HEK293 (cell line): ENCODE measurements at regions not wholly inside any gene's neighbourhood (a gene's known extent, or its start where the extent isn't known, plus 50 kb on each side); places are given as distances from the start of the nearest gene placed in this dataset.

Source experiments
- CTCF ChIA-PET: fragments of 350-600 bp; formaldehyde crosslinking; extraction: SDS; loops from one replicate; lab custom pipeline; 2021; ENCODE audit warnings: antibody characterized with exemption; lab: Yijun Ruan, JAX
- POLR2A ChIA-PET: fragments of 300-600 bp; formaldehyde crosslinking; extraction: SDS; loops from one replicate; lab custom pipeline; 2020; ENCODE audit warnings: antibody characterized with exemption, inconsistent platforms; lab: Yijun Ruan, JAX
- H3K27ac ChIP-seq: fragments of 200-500 bp; sonication (Bioruptor generic); 2 replicates; pipeline ENCODE4 v1.5.1; 2014; ENCODE audit warnings: low read depth, low read length, control low read depth, inconsistent platforms; ENCODE audit errors: extremely low read depth
- H3K36me3 ChIP-seq, 2 experiments: fragments of 200-500 bp in 1 of 2; sonication (Bioruptor generic) in 1 of 2; 1 replicate in 1 of 2; 2 replicates in 1 of 2; pipeline ENCODE4 v1.5.1; 2014 to 2017; ENCODE audit warnings: inconsistent platforms in 2 of 2, low read length in 2 of 2; ENCODE audit not compliant: control insufficient read depth in 2 of 2, insufficient read depth in 1 of 2
- H3K4me1 ChIP-seq: fragments of 200-500 bp; sonication (Bioruptor generic); 2 replicates; pipeline ENCODE4 v1.5.1; 2014; ENCODE audit warnings: mild to moderate bottlenecking, low read length, inconsistent platforms; ENCODE audit not compliant: control insufficient read depth, insufficient read depth
- H3K4me3 ChIP-seq: 2 replicates; pipeline ENCODE4 v1.5.1; 2011; ENCODE audit warnings: low read depth, mild to moderate bottlenecking, control low read depth, low read length, moderate library complexity
- H3K9me3 ChIP-seq: fragments of 200-500 bp; sonication (Bioruptor generic); 2 replicates; pipeline ENCODE4 v1.5.1; 2014; ENCODE audit warnings: low read depth, low read length, inconsistent platforms; ENCODE audit not compliant: control insufficient read depth, insufficient read depth
- BCL11B ChIP-seq: fragments of 450-650 bp; formaldehyde crosslinking; IDR thresholded peaks from 2 replicates; pipeline ENCODE4 v1.5.1; 2016; ENCODE audit warnings: low read depth, missing biosample characterization, missing genetic modification characterization
- GLIS1 ChIP-seq: fragments of 450-650 bp; formaldehyde crosslinking; IDR thresholded peaks from 2 replicates; pipeline ENCODE4 v1.5.1; 2016; ENCODE audit warnings: missing biosample characterization, missing genetic modification characterization
- HOXC10 ChIP-seq: sonication (generic); formaldehyde crosslinking; IDR thresholded peaks from 2 replicates; pipeline ENCODE4 v1.8.1; 2023; ENCODE audit warnings: mild to moderate bottlenecking, missing genetic modification reagents
- KLF10 ChIP-seq: fragments of 450-650 bp; IDR thresholded peaks from 2 replicates; pipeline ENCODE4 v1.5.1; 2018; ENCODE audit warnings: missing biosample characterization, mild to moderate bottlenecking, missing genetic modification characterization
- KLF9 ChIP-seq: fragments of 450-650 bp; formaldehyde crosslinking; IDR thresholded peaks from 2 replicates; pipeline ENCODE4 v1.5.1; 2016; ENCODE audit warnings: missing biosample characterization, missing genetic modification characterization, low read depth
- SALL2 ChIP-seq: fragments of 450-650 bp; formaldehyde crosslinking; IDR thresholded peaks from 2 replicates; pipeline ENCODE4 v1.5.0; 2017; ENCODE audit warnings: missing biosample characterization, mild to moderate bottlenecking, missing genetic modification characterization, borderline replicate concordance
- WT1 ChIP-seq: fragments of 450-650 bp; formaldehyde crosslinking; IDR thresholded peaks from 2 replicates; pipeline ENCODE4 v1.5.1; 2016; ENCODE audit warnings: missing biosample characterization, missing genetic modification characterization
- ZBTB48 ChIP-seq: fragments of 450-650 bp; formaldehyde crosslinking; IDR thresholded peaks from 2 replicates; pipeline ENCODE4 v1.5.1; 2016; ENCODE audit warnings: missing biosample characterization, missing genetic modification characterization
- ZFHX2 ChIP-seq: fragments of 450-650 bp; formaldehyde crosslinking; conservative IDR thresholded peaks from 2 replicates; pipeline ENCODE4 v1.5.1; 2016; ENCODE audit warnings: missing biosample characterization, missing genetic modification characterization
- ZFP3 ChIP-seq: fragments of 450-650 bp; formaldehyde crosslinking; IDR thresholded peaks from 2 replicates; pipeline ENCODE4 v1.5.1; 2016; ENCODE audit warnings: low read depth, missing biosample characterization, missing genetic modification characterization
- ZIC2 ChIP-seq: fragments of 450-650 bp; formaldehyde crosslinking; IDR thresholded peaks from 2 replicates; pipeline ENCODE4 v1.5.1; 2016; ENCODE audit warnings: missing biosample characterization, missing genetic modification characterization
- ZNF2 ChIP-seq: fragments of 450-650 bp; formaldehyde crosslinking; IDR thresholded peaks from 2 replicates; pipeline ENCODE4 v1.5.1; 2016; ENCODE audit warnings: missing biosample characterization, missing genetic modification characterization
- ZNF239 ChIP-seq: fragments of 450-650 bp; formaldehyde crosslinking; IDR thresholded peaks from 2 replicates; pipeline ENCODE4 v1.5.1; 2016; ENCODE audit warnings: missing biosample characterization, missing genetic modification characterization
- ZNF404 ChIP-seq: fragments of 450-650 bp; formaldehyde crosslinking; IDR thresholded peaks from 2 replicates; pipeline ENCODE4 v1.5.1; 2017; ENCODE audit warnings: missing biosample characterization, missing genetic modification characterization
- ZNF510 ChIP-seq: fragments of 450-650 bp; formaldehyde crosslinking; IDR thresholded peaks from 2 replicates; pipeline ENCODE4 v1.5.1; 2018; ENCODE audit warnings: mild to moderate bottlenecking, missing genetic modification characterization, missing biosample characterization; ENCODE audit not compliant: insufficient replicate concordance
- ZNF558 ChIP-seq: fragments of 450-650 bp; formaldehyde crosslinking; IDR thresholded peaks from 2 replicates; pipeline ENCODE4 v1.5.1; 2016; ENCODE audit warnings: missing biosample characterization, missing genetic modification characterization
- ZNF624 ChIP-seq: fragments of 450-650 bp; formaldehyde crosslinking; IDR thresholded peaks from 2 replicates; pipeline ENCODE4 v1.5.1; 2017; ENCODE audit warnings: missing biosample characterization, missing genetic modification characterization
- ZNF747 ChIP-seq: fragments of 450-650 bp; formaldehyde crosslinking; IDR thresholded peaks from 2 replicates; pipeline ENCODE4 v1.5.1; 2016; ENCODE audit warnings: missing biosample characterization, missing genetic modification characterization
- ZNF768 ChIP-seq: fragments of 450-650 bp; formaldehyde crosslinking; IDR thresholded peaks from 2 replicates; pipeline ENCODE4 v1.5.1; 2018; ENCODE audit warnings: missing biosample characterization, mild to moderate bottlenecking, missing genetic modification characterization
- TF ChIP-seq, protein P1 (sequence below): fragments of 450-650 bp; formaldehyde crosslinking; IDR thresholded peaks from 2 replicates; pipeline ENCODE4 v1.5.1; 2017; ENCODE audit warnings: missing biosample characterization, missing genetic modification characterization
- TF ChIP-seq, protein P2 (sequence below): fragments of 450-650 bp; formaldehyde crosslinking; IDR thresholded peaks from 2 replicates; pipeline ENCODE4 v1.5.1; 2016; ENCODE audit warnings: missing biosample characterization, missing genetic modification characterization

DNA sequence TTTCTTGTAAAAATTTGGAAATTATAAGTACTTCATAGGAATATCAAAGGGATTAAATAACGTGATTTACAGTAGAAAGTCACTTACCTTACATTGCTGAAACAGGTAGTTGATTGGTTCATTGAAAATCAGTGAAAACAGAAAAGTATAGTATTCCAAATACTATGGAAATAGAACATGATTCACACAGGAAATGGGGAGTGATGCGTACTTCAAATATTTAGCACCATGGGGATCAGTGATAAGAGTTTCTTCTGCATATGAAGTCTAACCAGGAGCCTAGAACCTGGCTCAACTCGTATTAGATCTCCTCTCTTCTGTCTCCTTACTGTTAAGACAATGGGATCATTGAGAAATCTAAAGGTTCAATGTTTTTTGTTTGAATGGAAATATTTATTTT is 133.3 kb downstream of the FAM174A start:
- H3K4me3 ChIP-seq: no peak overlapping the region
- H3K27ac ChIP-seq: no peak overlapping the region
- H3K36me3 ChIP-seq: no peaks in the 10 kb centered on the region
- H3K4me1 ChIP-seq: no peaks in the 10 kb centered on the region
- TF ChIP-seq SALL2 (tag by site-specific recombination) (no peak), ZNF768 (tag by site-specific recombination) (no peak), ZNF404 (tag by site-specific recombination) (no peak), WT1 (tag by site-specific recombination) (no peak), ZIC2 (no peak), BCL11B (tag by site-specific recombination) (no peak), GLIS1 (tag by site-specific recombination) (no peak), KLF9 (no peak), ZNF239 (tag by site-specific recombination) (no peak), ZNF510 (no peak), ZBTB48 (tag by site-specific recombination) (no peak), KLF10 (no peak), ZFP3 (tag by site-specific recombination) (no peak), ZNF624 (tag by site-specific recombination) (no peak), ZFHX2 (tag by site-specific recombination) (no peak), ZNF747 (no peak), HOXC10 (CRISPR knock-in tag) (no peak)
- TF ChIP-seq, protein P1, sequence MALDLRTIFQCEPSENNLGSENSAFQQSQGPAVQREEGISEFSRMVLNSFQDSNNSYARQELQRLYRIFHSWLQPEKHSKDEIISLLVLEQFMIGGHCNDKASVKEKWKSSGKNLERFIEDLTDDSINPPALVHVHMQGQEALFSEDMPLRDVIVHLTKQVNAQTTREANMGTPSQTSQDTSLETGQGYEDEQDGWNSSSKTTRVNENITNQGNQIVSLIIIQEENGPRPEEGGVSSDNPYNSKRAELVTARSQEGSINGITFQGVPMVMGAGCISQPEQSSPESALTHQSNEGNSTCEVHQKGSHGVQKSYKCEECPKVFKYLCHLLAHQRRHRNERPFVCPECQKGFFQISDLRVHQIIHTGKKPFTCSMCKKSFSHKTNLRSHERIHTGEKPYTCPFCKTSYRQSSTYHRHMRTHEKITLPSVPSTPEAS (tag by site-specific recombination): no peak
- TF ChIP-seq, all 188 proteins: peak for 0
- CTCF ChIA-PET: interaction anchor here (0.7 kb wide), 1 partner anchor 1758 kb away, joined by 3 read pairs; no protein-coding TSS in a partner anchor
- POLR2A ChIA-PET: no interaction called here
- no peaks in the 10 kb centered on the region for H3K9me3 ChIP-seq

DNA sequence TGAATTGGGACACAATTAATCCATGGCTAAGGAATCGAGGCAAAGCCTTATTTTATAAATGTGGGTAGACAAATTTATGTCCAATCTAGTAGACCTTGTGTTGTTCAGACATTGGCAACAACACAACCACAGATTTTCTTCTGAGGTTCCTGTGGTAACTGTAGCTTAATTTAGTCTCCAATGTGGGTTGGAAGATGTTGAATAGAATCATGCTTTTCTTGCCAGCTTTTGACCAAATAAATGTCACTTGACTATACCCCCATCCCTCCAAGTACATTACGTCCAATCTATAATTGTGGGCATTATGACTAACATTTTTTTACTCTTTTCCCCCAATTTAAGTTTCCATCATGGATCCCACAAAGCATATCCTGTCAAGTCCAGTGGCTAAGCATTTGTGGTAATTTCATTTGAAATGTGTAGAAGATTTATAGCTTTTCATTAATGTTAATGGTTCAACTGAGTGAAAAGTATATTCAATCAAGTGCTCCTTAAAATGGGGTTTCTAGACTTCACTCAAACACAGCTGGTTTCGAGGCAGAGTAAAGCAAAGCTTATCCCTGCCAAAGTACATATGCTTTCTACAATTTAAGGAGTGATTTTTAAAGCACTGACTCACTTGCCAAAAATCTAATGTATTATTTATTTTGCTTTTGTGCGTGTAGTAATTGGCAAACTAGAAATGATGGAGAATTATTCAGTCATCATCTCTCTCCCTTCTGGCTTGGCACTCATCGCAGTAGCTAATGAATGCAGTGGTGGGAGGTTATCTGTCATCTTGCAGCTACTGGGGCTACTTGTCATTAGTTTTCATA is 141.8 kb downstream of the FAM174A start:
- H3K9me3 ChIP-seq: no peaks in the 10 kb centered on the region
- H3K4me3 ChIP-seq: no peak overlapping the region
- no peak overlapping the region for H3K27ac ChIP-seq
- H3K4me1 ChIP-seq: no peaks in the 10 kb centered on the region
- ChIA-PET POLR2A (no interaction called here), CTCF (interaction anchor here (1.0 kb wide), 1 partner anchor 10 kb away, joined by 4 read pairs; no protein-coding TSS in a partner anchor)
- no peaks in the 10 kb centered on the region for H3K36me3 ChIP-seq
- no peak for TF ChIP-seq ZNF2 (tag by site-specific recombination)
- TF ChIP-seq ZNF558: no peak
- TF ChIP-seq, protein P2, sequence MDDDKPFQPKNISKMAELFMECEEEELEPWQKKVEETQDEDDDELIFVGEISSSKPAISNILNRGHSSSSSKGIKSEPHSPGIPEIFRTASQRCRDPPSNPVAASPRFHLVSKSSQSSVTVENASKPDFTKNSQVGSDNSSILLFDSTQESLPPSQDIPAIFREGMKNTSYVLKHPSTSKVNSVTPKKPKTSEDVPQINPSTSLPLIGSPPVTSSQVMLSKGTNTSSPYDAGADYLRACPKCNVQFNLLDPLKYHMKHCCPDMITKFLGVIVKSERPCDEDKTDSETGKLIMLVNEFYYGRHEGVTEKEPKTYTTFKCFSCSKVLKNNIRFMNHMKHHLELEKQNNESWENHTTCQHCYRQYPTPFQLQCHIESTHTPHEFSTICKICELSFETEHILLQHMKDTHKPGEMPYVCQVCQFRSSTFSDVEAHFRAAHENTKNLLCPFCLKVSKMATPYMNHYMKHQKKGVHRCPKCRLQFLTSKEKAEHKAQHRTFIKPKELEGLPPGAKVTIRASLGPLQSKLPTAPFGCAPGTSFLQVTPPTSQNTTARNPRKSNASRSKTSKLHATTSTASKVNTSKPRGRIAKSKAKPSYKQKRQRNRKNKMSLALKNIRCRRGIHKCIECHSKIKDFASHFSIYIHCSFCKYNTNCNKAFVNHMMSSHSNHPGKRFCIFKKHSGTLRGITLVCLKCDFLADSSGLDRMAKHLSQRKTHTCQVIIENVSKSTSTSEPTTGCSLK: no peak
